ENCODE measurements at regions not wholly inside any gene's neighbourhood (a gene's known extent, or its start where the extent isn't known, plus 50 kb on each side); places are given as distances from the start of the nearest gene placed in this dataset.

GRCh38 chr1:170238704-170239391 is 93.1 kb downstream of the NTMT2 start:
- TF ChIP-seq, protein P1, sequence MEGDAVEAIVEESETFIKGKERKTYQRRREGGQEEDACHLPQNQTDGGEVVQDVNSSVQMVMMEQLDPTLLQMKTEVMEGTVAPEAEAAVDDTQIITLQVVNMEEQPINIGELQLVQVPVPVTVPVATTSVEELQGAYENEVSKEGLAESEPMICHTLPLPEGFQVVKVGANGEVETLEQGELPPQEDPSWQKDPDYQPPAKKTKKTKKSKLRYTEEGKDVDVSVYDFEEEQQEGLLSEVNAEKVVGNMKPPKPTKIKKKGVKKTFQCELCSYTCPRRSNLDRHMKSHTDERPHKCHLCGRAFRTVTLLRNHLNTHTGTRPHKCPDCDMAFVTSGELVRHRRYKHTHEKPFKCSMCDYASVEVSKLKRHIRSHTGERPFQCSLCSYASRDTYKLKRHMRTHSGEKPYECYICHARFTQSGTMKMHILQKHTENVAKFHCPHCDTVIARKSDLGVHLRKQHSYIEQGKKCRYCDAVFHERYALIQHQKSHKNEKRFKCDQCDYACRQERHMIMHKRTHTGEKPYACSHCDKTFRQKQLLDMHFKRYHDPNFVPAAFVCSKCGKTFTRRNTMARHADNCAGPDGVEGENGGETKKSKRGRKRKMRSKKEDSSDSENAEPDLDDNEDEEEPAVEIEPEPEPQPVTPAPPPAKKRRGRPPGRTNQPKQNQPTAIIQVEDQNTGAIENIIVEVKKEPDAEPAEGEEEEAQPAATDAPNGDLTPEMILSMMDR (IDR thresholded peaks at IDR 0.05) = no peak
- TF ChIP-seq POLR2A (IDR thresholded peaks at IDR 0.05) = no peak
